HG03565 (cell line): ENCODE measurements at regions not wholly inside any gene's neighbourhood (a gene's known extent, or its start where the extent isn't known, plus 50 kb on each side); places are given as distances from the start of the nearest gene placed in this dataset.

Source experiments
- ATAC-seq: cut with Tn5 transposase; IDR thresholded peaks from one replicate; pipeline ENCODE4 v1.9.1; 2021; ENCODE audit warnings: mild to moderate bottlenecking, moderate library complexity; ENCODE audit not compliant: unreplicated experiment

- ATAC-seq: no peak
Measured at GRCh38 chr1:182196897-182197870, 135.7 kb upstream of the ZNF648 start.

- ATAC-seq: no peak
Measured at GRCh38 chr1:182195733-182196132, 134.2 kb upstream of the ZNF648 start.

GRCh38 chr1:182193908-182194550, 132.5 kb upstream of the ZNF648 start:
- ATAC-seq: no peak

- ATAC-seq: no peak
Measured at GRCh38 chr1:182192966-182193365, 131.5 kb upstream of the ZNF648 start.

GRCh38 chr1:182192215-182192614, 130.7 kb upstream of the ZNF648 start:
- no peak for ATAC-seq

- no peak for ATAC-seq
Measured at GRCh38 chr1:182191381-182192115, 130.0 kb upstream of the ZNF648 start.

GRCh38 chr1:182189535-182190066, 128.1 kb upstream of the ZNF648 start:
- ATAC-seq: no peak

GRCh38 chr1:182186757-182187146, 125.2 kb upstream of the ZNF648 start:
- ATAC-seq: no peak

- no peak for ATAC-seq
Measured at GRCh38 chr1:182185842-182186756, 124.6 kb upstream of the ZNF648 start.

- no peak for ATAC-seq
Measured at GRCh38 chr1:182185136-182185535, 123.6 kb upstream of the ZNF648 start.

- no peak for ATAC-seq
Measured at GRCh38 chr1:182183606-182184005, 122.1 kb upstream of the ZNF648 start.

GRCh38 chr1:182182311-182182710, 120.8 kb upstream of the ZNF648 start:
- no peak for ATAC-seq

- no peak for ATAC-seq
Measured at GRCh38 chr1:182181167-182181572, 119.7 kb upstream of the ZNF648 start.

- ATAC-seq: no peak
Measured at GRCh38 chr1:182175361-182175931, 113.9 kb upstream of the ZNF648 start.

GRCh38 chr1:182174513-182174855, 113.0 kb upstream of the ZNF648 start:
- no peak for ATAC-seq

- ATAC-seq: no peak
Measured at GRCh38 chr1:182173808-182174512, 112.4 kb upstream of the ZNF648 start.

GRCh38 chr1:182172699-182173098, 111.2 kb upstream of the ZNF648 start:
- ATAC-seq: no peak

- no peak for ATAC-seq
Measured at GRCh38 chr1:182170891-182171461, 109.5 kb upstream of the ZNF648 start.

GRCh38 chr1:182169203-182169602, 107.7 kb upstream of the ZNF648 start:
- no peak for ATAC-seq
